GM18867 (cell line): ENCODE measurements at regions not wholly inside any gene's neighbourhood (a gene's known extent, or its start where the extent isn't known, plus 50 kb on each side); places are given as distances from the start of the nearest gene placed in this dataset.
"Not testable (repeated sequence)": the region's sequence is repeated elsewhere in the genome, so short reads cannot be mapped to it uniquely, and the experiment has no call there.

Source experiments
- ATAC-seq: cut with Tn5 transposase; IDR thresholded peaks from one replicate; pipeline ENCODE4 v1.9.1; 2021; ENCODE audit warnings: mild to moderate bottlenecking, moderate library complexity; ENCODE audit not compliant: unreplicated experiment

DNA sequence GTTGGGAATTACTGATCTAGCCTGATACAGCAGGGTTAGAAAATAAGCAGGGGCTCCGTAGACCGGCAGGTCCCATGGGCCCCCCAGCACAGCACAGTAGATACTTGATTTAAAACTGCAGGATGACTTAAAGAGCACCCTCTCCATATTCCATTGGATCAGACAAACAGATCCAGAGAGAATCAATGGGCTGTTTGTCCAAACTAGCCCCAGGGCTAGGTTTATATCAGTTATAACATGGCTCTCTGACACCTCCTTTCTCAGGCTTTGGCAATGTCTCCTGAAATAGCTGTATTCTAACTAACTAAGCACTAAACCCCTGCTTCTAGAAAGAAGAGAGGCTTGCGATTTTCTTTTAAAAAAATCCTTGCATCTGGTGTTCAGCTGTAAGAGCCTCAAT lies 100.4 kb upstream of the GALNT18 start:
- ATAC-seq: no peak

GRCh38 chr11:11718511-11718910 lies 96.7 kb upstream of the GALNT18 start:
- ATAC-seq: no peak

DNA sequence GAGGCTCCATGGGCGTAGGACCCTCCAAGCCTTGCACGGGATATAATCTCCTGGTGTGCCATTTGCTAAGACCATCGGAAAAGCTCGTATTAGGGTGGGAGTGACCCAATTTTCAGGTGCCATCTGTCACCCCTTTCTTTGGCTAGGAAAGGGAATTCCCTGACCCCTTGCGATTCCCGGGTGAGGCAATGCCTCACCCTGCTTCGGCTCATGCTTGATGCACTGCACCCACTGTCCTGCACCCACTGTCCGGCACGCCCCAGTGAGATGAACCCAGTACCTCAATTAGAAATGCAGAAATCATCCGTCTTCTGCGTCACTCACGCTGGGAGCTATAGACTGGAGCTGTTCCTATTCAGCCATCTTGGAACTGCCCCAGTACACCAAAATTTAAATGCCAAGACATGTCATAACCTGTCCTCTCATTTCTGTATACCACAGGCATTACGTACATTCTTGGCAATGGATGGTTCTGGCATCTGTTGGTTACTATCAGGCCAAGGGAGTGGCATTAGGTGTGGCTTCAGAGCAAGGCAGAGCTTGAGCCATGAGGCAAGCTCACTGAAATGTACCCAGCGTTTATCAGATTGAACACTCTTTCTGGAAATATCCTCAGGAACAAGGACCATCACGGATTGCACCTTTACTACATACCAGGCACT lies 95.4 kb upstream of the GALNT18 start:
- no peak for ATAC-seq

- ATAC-seq: not testable (repeated sequence)
Observed at GRCh38 chr11:11715075-11715474, 93.3 kb upstream of the GALNT18 start.

DNA sequence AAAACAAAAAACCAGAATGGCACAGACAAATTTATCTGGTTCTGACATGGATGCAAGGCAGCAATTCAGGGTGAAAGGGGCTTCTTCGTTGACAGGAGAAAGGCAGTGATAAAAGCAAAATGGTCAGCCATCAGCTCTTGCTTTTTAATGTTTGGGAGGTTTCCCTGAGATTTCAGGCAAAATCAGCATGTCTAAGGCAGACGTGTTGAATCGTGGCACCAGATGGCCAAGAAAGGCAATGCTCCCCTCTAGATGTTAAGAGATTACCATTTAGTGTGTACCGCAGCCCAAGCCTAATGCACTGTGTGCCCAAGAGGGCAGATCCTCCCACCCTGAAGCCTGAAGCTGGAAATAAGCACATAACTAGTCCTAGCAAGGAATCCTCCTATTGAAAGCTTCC lies 88.8 kb upstream of the GALNT18 start:
- ATAC-seq: no peak

DNA sequence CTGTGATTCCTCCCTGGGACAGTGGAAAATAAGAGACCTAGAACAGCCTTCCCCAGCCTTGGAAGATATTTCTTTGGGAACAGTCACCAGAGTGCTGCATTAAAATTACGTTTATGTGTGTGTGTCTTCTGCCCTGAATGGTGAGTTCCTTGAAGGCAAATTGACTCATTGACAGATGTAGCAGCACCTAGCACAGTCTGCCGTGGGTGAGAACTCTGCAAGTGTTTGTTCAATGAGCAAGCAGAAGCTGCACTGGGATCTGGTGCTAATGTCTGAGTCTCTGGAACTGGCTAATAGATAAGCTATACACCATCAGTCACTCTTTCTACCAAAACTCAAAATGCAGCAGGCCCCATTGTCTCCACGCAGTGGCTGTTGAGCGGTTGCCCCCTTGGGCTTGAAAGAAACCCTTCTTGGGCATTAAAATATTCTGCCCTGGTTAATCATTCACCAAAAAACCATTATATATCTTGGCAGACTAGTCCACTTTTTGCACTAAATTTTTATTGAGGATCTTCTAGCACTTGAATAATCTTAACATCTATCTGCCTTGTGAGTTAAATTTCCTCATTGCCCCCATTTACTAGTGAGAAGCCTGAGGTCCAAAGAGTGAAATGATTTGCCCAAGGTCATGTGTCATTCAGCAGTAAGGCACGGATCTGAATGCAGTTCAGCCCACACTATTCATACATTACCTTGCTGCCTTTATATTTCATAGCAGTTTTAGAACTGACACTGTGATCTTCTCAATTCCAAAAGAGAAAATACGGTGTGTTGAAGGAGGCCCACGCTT lies 87.8 kb upstream of the GALNT18 start:
- no peak for ATAC-seq

- ATAC-seq: no peak
Observed at GRCh38 chr11:11708256-11708655, 86.5 kb upstream of the GALNT18 start.

GRCh38 chr11:11706028-11706427 lies 84.2 kb upstream of the GALNT18 start:
- no peak for ATAC-seq

GRCh38 chr11:11703885-11704284 lies 82.1 kb upstream of the GALNT18 start:
- no peak for ATAC-seq

GRCh38 chr11:11701070-11701469 lies 79.3 kb upstream of the GALNT18 start:
- ATAC-seq: no peak

DNA sequence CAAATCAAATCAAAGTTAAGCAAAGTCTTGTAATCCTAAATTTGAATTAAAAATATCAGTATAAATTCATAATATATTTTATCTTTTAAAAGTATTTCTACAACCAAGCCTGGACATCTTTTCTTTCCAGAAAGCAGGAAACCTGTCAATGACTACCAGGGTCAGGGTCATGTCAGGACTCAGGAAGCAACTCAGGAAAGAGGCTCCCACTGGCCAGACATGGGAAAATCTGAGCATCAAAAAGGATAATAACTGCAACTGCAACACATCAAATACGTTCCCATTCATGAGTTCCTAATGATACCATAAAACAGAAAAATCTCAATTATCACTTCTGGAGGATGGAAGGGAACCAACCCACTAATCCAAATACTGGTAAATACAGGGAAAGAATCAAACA lies 76.0 kb upstream of the GALNT18 start:
- no peak for ATAC-seq

- no peak for ATAC-seq
Observed at GRCh38 chr11:11691296-11692151, 69.7 kb upstream of the GALNT18 start.

DNA sequence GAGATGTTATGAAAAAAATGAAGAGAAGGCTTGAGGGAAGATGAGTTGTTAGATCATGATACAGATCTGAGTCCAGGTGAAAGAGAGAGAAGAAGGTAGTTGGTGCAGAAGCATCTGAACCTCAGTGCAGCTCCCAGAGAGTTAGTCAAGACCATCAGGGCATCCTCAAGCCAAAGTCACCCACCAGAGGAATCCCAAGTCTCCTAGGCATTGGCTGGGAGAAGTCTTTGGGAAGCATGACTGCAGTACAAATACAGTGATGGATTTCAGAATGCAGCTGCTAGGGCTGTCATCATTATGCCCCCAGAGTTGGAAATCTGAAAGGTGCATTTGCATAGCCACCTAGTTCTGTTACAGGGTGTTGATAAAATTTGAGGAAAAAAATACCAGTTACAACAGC lies 59.7 kb upstream of the GALNT18 start:
- ATAC-seq: no peak

- ATAC-seq: no peak
Observed at GRCh38 chr11:11677672-11678356, 56.0 kb upstream of the GALNT18 start.

DNA sequence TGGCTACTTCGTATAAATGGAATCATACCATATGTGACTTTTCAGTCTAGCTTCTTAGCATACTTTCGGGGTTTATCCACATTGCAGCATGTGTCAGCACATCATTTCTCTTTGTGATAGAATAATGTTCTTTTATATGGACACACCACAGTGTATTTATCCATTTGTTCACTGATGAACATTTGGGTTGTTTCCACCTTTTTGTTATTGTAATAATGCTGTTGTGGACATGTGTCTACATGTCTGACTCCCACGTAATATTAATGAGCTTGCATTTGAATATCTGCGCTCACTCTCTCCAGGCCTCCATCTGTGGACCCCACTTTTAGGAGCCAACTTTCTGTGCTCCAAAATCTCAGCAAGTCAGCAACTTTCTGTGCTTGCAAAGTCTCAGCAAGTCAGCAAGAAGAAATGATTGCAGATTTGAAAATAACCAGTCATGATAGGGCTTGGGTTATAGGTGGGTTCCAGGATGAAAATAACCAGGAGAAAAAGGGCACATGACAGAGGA lies 53.9 kb upstream of the GALNT18 start:
- ATAC-seq: no peak

DNA sequence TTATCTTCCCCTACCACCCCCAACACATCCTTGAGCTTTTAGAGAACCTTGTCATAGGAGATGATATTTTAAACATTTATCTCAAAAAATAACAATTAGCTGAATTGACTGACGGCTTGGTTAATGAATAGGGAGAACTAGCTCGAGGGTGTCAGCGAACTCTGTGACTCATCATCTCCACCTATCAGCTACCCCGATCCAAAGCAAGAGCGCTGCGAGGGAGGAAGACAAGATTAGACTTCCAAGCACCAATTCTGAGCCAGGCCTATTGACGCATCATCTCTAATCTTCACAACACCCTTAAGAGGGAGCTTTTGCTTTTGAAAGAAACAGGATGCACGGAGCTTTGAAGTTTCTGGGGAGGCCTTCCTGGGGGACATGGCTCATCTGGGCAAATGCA lies 51.0 kb upstream of the GALNT18 start:
- ATAC-seq: no peak

GRCh38 chr11:11672101-11672500 lies 50.3 kb upstream of the GALNT18 start:
- ATAC-seq: no peak
